ENCODE measurements at regions not wholly inside any gene's neighbourhood (a gene's known extent, or its start where the extent isn't known, plus 50 kb on each side); places are given as distances from the start of the nearest gene placed in this dataset.

DNA sequence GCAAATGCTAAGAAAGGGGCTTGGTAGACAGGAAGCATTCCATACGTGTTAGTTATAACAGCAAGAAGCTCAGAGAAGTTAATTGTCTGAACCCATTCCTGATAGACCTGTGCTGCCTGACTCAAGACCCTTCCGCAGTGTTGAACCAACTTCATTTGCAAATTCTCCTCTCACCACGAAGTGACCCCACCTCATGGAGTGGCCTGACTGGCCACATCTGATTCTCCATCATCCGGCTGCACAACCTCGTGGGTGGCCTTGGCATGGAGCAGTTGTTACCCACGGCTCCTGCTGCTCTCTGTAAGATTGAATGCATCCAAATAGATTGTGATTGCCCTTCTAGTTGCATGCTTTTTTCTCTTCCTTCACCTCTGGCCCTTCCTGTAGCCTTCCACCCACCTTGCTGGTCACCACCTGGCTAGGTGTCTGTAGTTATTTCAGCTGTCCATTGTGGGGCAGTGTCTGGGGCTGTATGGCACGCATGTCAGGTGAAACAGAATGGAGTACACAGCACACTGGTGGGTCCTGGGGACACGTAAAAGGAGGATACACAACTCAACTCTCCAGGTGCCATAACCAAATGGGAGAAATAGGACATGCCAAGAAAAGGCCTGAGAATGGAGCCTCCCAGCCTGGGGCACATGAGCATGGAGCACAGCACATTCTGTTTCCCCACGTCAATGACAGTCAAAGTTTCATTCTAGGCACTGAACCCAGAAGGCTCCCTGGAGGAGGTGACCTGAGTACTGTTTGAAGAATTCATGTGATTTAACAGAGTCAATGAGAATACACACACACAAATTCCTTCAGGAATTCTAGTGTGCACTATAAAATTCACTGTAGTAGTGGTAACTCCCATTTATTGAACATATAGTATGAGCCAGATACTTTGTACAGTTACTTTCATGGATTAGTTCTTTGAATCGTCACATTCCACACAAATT is 70.5 kb upstream of the PTCH1 start:
- TF ChIP-seq, protein P1, sequence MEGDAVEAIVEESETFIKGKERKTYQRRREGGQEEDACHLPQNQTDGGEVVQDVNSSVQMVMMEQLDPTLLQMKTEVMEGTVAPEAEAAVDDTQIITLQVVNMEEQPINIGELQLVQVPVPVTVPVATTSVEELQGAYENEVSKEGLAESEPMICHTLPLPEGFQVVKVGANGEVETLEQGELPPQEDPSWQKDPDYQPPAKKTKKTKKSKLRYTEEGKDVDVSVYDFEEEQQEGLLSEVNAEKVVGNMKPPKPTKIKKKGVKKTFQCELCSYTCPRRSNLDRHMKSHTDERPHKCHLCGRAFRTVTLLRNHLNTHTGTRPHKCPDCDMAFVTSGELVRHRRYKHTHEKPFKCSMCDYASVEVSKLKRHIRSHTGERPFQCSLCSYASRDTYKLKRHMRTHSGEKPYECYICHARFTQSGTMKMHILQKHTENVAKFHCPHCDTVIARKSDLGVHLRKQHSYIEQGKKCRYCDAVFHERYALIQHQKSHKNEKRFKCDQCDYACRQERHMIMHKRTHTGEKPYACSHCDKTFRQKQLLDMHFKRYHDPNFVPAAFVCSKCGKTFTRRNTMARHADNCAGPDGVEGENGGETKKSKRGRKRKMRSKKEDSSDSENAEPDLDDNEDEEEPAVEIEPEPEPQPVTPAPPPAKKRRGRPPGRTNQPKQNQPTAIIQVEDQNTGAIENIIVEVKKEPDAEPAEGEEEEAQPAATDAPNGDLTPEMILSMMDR (IDR thresholded peaks at IDR 0.05): no peak
- TF ChIP-seq POLR2A (IDR thresholded peaks at IDR 0.05): no peak
